Hippocampal formation (tissue), 2 donors: ENCODE measurements at regions not wholly inside any gene's neighbourhood (a gene's known extent, or its start where the extent isn't known, plus 50 kb on each side); places are given as distances from the start of the nearest gene placed in this dataset.

Experiments used
- DNase-seq, 2 donors: peaks; one replicate each; lab custom pipeline; 2025; lab: John Stamatoyannopoulos, UW

GRCh38 chr17:69719474-69720048, 305.1 kb downstream of the MAP2K6 start:
- no peak for DNase-seq

GRCh38 chr17:69722518-69722917, 308.0 kb downstream of the MAP2K6 start:
- DNase-seq: no peak

- DNase-seq: no peak
Observed at GRCh38 chr17:69723316-69723715, 308.8 kb downstream of the MAP2K6 start.

- no peak for DNase-seq
Observed at GRCh38 chr17:69723741-69724140, 309.2 kb downstream of the MAP2K6 start.

- no peak for DNase-seq
Observed at GRCh38 chr17:69724238-69724637, 309.7 kb downstream of the MAP2K6 start.

- no peak for DNase-seq
Observed at GRCh38 chr17:69725146-69725545, 310.6 kb downstream of the MAP2K6 start.

- DNase-seq: no peak
Observed at GRCh38 chr17:69728816-69729215, 314.3 kb downstream of the MAP2K6 start.

GRCh38 chr17:69729944-69730343, 315.4 kb downstream of the MAP2K6 start:
- DNase-seq: no peak

GRCh38 chr17:69732272-69732918, 317.9 kb downstream of the MAP2K6 start:
- no peak for DNase-seq

- DNase-seq: no peak
Observed at GRCh38 chr17:69733171-69734012, 318.9 kb downstream of the MAP2K6 start.

- no peak for DNase-seq
Observed at GRCh38 chr17:69734656-69735055, 320.2 kb downstream of the MAP2K6 start.

GRCh38 chr17:69735285-69735684, 320.8 kb downstream of the MAP2K6 start:
- no peak for DNase-seq

GRCh38 chr17:69743091-69743490, 328.6 kb downstream of the MAP2K6 start:
- no peak for DNase-seq

GRCh38 chr17:69744512-69745070, 330.1 kb downstream of the MAP2K6 start:
- DNase-seq: no peak

GRCh38 chr17:69749911-69750310, 325.1 kb upstream of the KCNJ16 start:
- DNase-seq: no peak

- DNase-seq: no peak
Observed at GRCh38 chr17:69757688-69758430, 317.2 kb upstream of the KCNJ16 start.

- DNase-seq: no peak
Observed at GRCh38 chr17:69760562-69760961, 314.5 kb upstream of the KCNJ16 start.

GRCh38 chr17:69761011-69761410, 314.0 kb upstream of the KCNJ16 start:
- DNase-seq: no peak

GRCh38 chr17:69761767-69762321, 313.2 kb upstream of the KCNJ16 start:
- no peak for DNase-seq

GRCh38 chr17:69762359-69762758, 312.7 kb upstream of the KCNJ16 start:
- no peak for DNase-seq

GRCh38 chr17:69762766-69763165, 312.3 kb upstream of the KCNJ16 start:
- DNase-seq: no peak

- no peak for DNase-seq
Observed at GRCh38 chr17:69763503-69763902, 311.5 kb upstream of the KCNJ16 start.
